ENCODE measurements at regions not wholly inside any gene's neighbourhood (a gene's known extent, or its start where the extent isn't known, plus 50 kb on each side); places are given as distances from the start of the nearest gene placed in this dataset.

- TF ChIP-seq, protein P1, sequence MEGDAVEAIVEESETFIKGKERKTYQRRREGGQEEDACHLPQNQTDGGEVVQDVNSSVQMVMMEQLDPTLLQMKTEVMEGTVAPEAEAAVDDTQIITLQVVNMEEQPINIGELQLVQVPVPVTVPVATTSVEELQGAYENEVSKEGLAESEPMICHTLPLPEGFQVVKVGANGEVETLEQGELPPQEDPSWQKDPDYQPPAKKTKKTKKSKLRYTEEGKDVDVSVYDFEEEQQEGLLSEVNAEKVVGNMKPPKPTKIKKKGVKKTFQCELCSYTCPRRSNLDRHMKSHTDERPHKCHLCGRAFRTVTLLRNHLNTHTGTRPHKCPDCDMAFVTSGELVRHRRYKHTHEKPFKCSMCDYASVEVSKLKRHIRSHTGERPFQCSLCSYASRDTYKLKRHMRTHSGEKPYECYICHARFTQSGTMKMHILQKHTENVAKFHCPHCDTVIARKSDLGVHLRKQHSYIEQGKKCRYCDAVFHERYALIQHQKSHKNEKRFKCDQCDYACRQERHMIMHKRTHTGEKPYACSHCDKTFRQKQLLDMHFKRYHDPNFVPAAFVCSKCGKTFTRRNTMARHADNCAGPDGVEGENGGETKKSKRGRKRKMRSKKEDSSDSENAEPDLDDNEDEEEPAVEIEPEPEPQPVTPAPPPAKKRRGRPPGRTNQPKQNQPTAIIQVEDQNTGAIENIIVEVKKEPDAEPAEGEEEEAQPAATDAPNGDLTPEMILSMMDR (IDR thresholded peaks at IDR 0.05) = no peak
- TF ChIP-seq POLR2AphosphoS5 (IDR thresholded peaks at IDR 0.05) (no peak), EP300 (IDR thresholded peaks at IDR 0.05) (no peak)
These were observed 139.7 kb downstream of the DDX1 start for GRCh38 chr2:15731213-15731888.
